Erythroblast (primary cell): ENCODE measurements at regions not wholly inside any gene's neighbourhood (a gene's known extent, or its start where the extent isn't known, plus 50 kb on each side); places are given as distances from the start of the nearest gene placed in this dataset.

ENCODE experiments used
- GATA1 ChIP-seq: IDR thresholded peaks from 2 replicates; pipeline ENCODE4 v1.6.1; 2011; ENCODE audit warnings: low read depth, mild to moderate bottlenecking, control low read depth, low read length, moderate library complexity
- POLR2A ChIP-seq: IDR thresholded peaks from 2 replicates; pipeline ENCODE4 v1.6.1; 2011; ENCODE audit warnings: mild to moderate bottlenecking, low read length

- TF ChIP-seq POLR2A (no peak), GATA1 (no peak)
These were observed 107.2 kb downstream of the RNASET2 start for GRCh38 chr6:166848979-166849748.
